ENCODE measurements at regions not wholly inside any gene's neighbourhood (a gene's known extent, or its start where the extent isn't known, plus 50 kb on each side); places are given as distances from the start of the nearest gene placed in this dataset.
A peak's percentile ranks its signal among the peaks of the same experiment; 100 is the strongest.

DNA sequence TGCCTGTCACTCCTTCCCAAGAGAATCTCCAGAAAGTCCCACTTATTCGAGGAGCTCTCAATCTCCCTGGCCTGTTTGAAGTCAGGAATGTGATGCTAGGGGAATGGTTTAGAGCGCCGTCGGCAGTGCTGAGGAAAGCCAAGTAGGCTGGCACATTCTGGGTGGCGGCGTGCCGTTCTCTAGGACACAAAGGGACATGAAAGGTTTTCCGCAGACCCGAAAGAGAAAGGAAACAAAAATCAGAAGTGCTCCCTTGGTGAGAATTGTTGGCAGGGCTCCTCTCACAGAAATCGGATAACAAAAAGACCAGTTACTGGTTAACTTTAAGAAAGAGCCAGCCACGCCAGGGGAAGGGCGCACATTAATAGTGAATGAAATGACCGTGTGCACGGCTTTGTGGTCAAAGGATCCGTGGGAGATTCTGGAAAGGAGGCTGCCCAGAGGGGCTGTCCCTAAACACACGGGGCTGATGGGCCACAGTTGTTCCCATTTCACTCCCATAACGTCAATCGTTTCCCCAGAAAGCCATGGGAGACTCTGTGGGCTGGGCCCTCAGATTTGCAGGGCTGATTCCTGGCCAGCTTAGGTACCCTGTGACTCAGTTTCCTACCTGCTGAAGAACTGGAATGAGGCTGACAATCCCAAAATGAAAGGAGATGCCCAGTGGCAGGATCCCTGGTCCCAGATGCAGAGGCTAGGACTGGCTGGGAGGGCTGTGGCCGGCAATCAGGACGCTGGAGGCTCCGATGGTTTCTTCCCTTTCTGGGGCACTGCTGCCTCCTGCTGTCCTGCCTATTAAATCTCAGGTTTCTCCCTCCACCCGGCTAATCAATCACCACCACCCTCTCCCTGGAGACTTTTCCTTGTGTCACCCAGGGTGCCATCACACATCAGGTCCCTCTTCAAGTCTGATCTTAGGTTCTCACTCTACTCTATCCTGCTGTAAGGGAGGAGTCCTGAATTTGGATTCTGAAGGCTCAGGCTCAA, 82.3 kb downstream of the RCN1 start:
- Histone ChIP-seq H3K36me3 (ENCODE audit: control insufficient read depth in 1 of 2, insufficient read depth in 2 of 2, low read length in 1 of 2) (no peaks in the 10 kb centered on the region), H3K4me3 (ENCODE audit: low read length in 2 of 2) (peak overlapping the region; percentile 5 to 37), H3K4me1 (ENCODE audit: control insufficient read depth in 1 of 2, insufficient read depth in 2 of 2, low read length in 2 of 2) (no peaks in the 10 kb centered on the region), H3K27ac (ENCODE audit: low read depth in 1 of 2, low read length in 2 of 2) (no peak overlapping the region), H3K27me3 (ENCODE audit: control insufficient read depth in 1 of 2, insufficient read depth in 2 of 2, low read length in 1 of 2) (peaks cover 0 to 2% of the 10 kb centered on the region in 2 donors), H3K9me3 (ENCODE audit: control insufficient read depth, low read length) (no peaks in the 10 kb centered on the region)
- 13 to 15% methylated on average over 22 of the region's 22 CpGs for WGBS, 2 donors
- peak; percentile 62 to 82 for DNase-seq
- ATAC-seq (ENCODE audit: low FRiP score), result peak; percentile 56
- intact Hi-C loops (cut with DNase I), result loop anchor here in 1 of 2 donors (1.0 kb wide), 1 partner anchor 121 kb away; no protein-coding TSS in a partner anchor

- H3K4me1 ChIP-seq (ENCODE audit: control insufficient read depth in 1 of 2, insufficient read depth in 2 of 2, low read length in 2 of 2), result no peaks in the 10 kb centered on the region
Measured at GRCh38 chr11:32173977-32174376, 83.1 kb downstream of the RCN1 start.

DNA sequence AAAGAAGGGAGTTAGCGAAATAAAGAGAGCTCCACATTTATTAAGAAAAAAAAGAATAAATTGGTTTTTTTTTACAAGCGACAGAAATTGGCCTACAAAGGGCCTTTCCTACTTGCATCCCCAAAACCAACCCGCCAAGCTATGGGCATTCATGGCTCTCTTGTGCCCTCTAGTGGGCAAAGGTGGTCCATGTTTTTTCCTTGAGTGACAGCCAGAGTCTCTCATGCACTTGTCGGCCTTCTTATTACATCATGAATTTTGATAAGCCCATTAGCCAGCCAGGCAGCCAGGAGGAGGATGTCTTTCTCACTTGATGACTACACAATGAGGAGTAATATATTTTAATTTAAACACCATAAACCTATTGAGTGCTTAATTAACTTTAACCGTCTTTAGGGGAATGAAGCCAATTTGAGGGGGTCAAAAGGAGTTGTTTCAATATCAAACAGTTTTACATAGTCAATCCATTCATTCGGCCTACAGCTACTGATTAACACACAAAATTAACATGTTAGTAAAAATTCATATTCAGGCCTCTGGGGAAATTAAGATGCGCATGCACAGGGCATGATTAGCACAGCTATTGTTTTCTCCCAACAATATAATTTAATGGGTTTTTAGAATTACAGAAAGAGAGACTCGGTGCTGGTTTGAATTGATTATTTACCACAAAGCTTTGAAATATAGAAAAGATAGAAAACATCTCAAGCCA, 85.5 kb downstream of the RCN1 start:
- intact Hi-C loops (cut with DNase I), result loop anchor here in 1 of 2 donors (1.0 kb wide), 1 partner anchor 126 kb away; no protein-coding TSS in a partner anchor
- DNase-seq (peak; percentile 61 to 83), ATAC-seq (ENCODE audit: low FRiP score) (peak; percentile 76)
- Histone ChIP-seq H3K27ac (ENCODE audit: low read depth in 1 of 2, low read length in 2 of 2) (no peak overlapping the region), H3K4me3 (ENCODE audit: low read length in 2 of 2) (no peak overlapping the region), H3K9me3 (ENCODE audit: control insufficient read depth, low read length) (no peaks in the 10 kb centered on the region), H3K4me1 (ENCODE audit: control insufficient read depth in 1 of 2, insufficient read depth in 2 of 2, low read length in 2 of 2) (no peaks in the 10 kb centered on the region), H3K36me3 (ENCODE audit: control insufficient read depth in 1 of 2, insufficient read depth in 2 of 2, low read length in 1 of 2) (no peaks in the 10 kb centered on the region), H3K27me3 (ENCODE audit: control insufficient read depth in 1 of 2, insufficient read depth in 2 of 2, low read length in 1 of 2) (no peaks in the 10 kb centered on the region)
- WGBS, 2 donors, result 33 to 34% methylated on average over 8 of the region's 8 CpGs

More at GRCh38 chr11:32173977-32174376, 83.1 kb downstream of the RCN1 start:
- ATAC-seq (ENCODE audit: low FRiP score) (no peak), DNase-seq (no peak)
- Histone ChIP-seq H3K4me3 (ENCODE audit: low read length in 2 of 2) (no peak overlapping the region), H3K27ac (ENCODE audit: low read depth in 1 of 2, low read length in 2 of 2) (no peak overlapping the region), H3K36me3 (ENCODE audit: control insufficient read depth in 1 of 2, insufficient read depth in 2 of 2, low read length in 1 of 2) (no peaks in the 10 kb centered on the region), H3K9me3 (ENCODE audit: control insufficient read depth, low read length) (no peaks in the 10 kb centered on the region), H3K27me3 (ENCODE audit: control insufficient read depth in 1 of 2, insufficient read depth in 2 of 2, low read length in 1 of 2) (peaks cover 0 to 2% of the 10 kb centered on the region in 2 donors)
- intact Hi-C loops (cut with DNase I), result loop anchor here in 1 of 2 donors (1.0 to 2.0 kb wide), 2 partner anchors 73 to 122 kb away; no protein-coding TSS in a partner anchor

DNA sequence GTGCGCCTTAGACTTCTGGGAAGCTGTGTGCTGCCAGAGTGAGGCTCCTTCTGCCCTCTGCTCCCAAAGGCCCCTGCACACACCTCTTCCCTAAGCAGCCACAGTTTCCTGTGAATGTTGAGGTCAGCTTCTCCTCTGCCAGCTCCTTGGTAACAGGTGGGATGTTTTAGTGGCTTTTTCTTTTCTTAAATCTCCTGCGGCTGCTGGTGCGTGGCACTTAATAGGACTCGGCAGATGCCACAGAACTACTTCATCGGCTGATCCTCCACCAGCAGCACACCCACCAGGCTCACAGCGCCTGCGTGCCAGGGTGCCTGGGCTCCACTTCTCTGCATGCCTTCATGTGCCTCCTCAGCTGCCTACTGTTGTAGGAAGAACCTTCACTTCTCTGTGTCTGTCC, 87.8 kb downstream of the RCN1 start:
- ATAC-seq (ENCODE audit: low FRiP score), result no peak
- intact Hi-C loops (cut with DNase I), result no loop called here
- no peaks in the 10 kb centered on the region for H3K4me1 ChIP-seq (ENCODE audit: control insufficient read depth in 1 of 2, insufficient read depth in 2 of 2, low read length in 2 of 2)

GRCh38 chr11:32183512-32183911, 92.6 kb downstream of the RCN1 start:
- H3K27me3 ChIP-seq (ENCODE audit: control insufficient read depth in 1 of 2, insufficient read depth in 2 of 2, low read length in 1 of 2), result no peaks in the 10 kb centered on the region
- H3K36me3 ChIP-seq (ENCODE audit: control insufficient read depth in 1 of 2, insufficient read depth in 2 of 2, low read length in 1 of 2), result no peaks in the 10 kb centered on the region
- ATAC-seq (ENCODE audit: low FRiP score) (no peak), DNase-seq (no peak)
- H3K4me3 ChIP-seq (ENCODE audit: low read length in 2 of 2), result no peak overlapping the region
- no peaks in the 10 kb centered on the region for H3K4me1 ChIP-seq (ENCODE audit: control insufficient read depth in 1 of 2, insufficient read depth in 2 of 2, low read length in 2 of 2)
- intact Hi-C loops (cut with DNase I), result no loop called here
- no peak overlapping the region for H3K27ac ChIP-seq (ENCODE audit: low read depth in 1 of 2, low read length in 2 of 2)
- H3K9me3 ChIP-seq (ENCODE audit: control insufficient read depth, low read length), result no peaks in the 10 kb centered on the region
- WGBS, 2 donors, result 94 to 95% methylated on average over 3 of the region's 3 CpGs

More for the DNA sequence above, 87.8 kb downstream of the RCN1 start:
- no peaks in the 10 kb centered on the region for H3K27me3 ChIP-seq (ENCODE audit: control insufficient read depth in 1 of 2, insufficient read depth in 2 of 2, low read length in 1 of 2)
- no peak overlapping the region for H3K4me3 ChIP-seq (ENCODE audit: low read length in 2 of 2)
- H3K9me3 ChIP-seq (ENCODE audit: control insufficient read depth, low read length), result no peaks in the 10 kb centered on the region
- 89 to 95% methylated on average over 7 of the region's 7 CpGs for WGBS, 2 donors
- no peak overlapping the region for H3K27ac ChIP-seq (ENCODE audit: low read depth in 1 of 2, low read length in 2 of 2)
- no peaks in the 10 kb centered on the region for H3K36me3 ChIP-seq (ENCODE audit: control insufficient read depth in 1 of 2, insufficient read depth in 2 of 2, low read length in 1 of 2)
- DNase-seq, result no peak

- H3K4me3 ChIP-seq (ENCODE audit: low read length in 2 of 2), result no peak overlapping the region
- 64 to 68% methylated on average over 6 of the region's 6 CpGs for WGBS, 2 donors
- no peaks in the 10 kb centered on the region for H3K36me3 ChIP-seq (ENCODE audit: control insufficient read depth in 1 of 2, insufficient read depth in 2 of 2, low read length in 1 of 2)
- ATAC-seq (ENCODE audit: low FRiP score) (no peak), DNase-seq (no peak)
- peaks cover 2% of the 10 kb centered on the region for H3K9me3 ChIP-seq (ENCODE audit: control insufficient read depth, low read length)
- H3K4me1 ChIP-seq (ENCODE audit: control insufficient read depth in 1 of 2, insufficient read depth in 2 of 2, low read length in 2 of 2), result no peaks in the 10 kb centered on the region
- intact Hi-C loops (cut with DNase I), result no loop called here
- H3K27ac ChIP-seq (ENCODE audit: low read depth in 1 of 2, low read length in 2 of 2), result no peak overlapping the region
- H3K27me3 ChIP-seq (ENCODE audit: control insufficient read depth in 1 of 2, insufficient read depth in 2 of 2, low read length in 1 of 2), result no peaks in the 10 kb centered on the region
Measured at GRCh38 chr11:32184041-32184722, 93.3 kb downstream of the RCN1 start.

- peaks cover 2% of the 10 kb centered on the region for H3K9me3 ChIP-seq (ENCODE audit: control insufficient read depth, low read length)
- no peak for ATAC-seq (ENCODE audit: low FRiP score)
- WGBS, 2 donors, result 82 to 83% methylated on average over 10 of the region's 10 CpGs
Measured at GRCh38 chr11:32184723-32185376, 94.0 kb downstream of the RCN1 start.

DNA sequence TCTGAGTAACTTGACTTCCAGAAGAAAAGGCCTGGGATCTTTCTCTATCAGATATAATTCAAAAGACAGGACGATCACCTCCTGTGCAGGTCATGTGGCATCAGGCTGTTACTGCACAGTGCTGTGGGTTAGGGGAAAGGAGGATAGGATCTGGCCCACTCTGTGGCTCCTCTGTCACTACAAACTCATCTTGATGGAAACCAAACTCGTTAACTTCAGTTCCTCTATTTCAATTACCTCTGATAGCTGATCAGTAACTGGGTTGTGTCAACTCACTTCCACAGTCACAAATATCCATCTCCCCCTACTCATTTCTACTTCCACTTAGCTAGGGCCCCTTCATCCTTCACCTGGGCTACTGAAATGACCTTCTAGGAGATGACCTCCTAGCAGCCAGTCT, 95.2 kb downstream of the RCN1 start:
- intact Hi-C loops (cut with DNase I), result no loop called here
- Histone ChIP-seq H3K27ac (ENCODE audit: low read depth in 1 of 2, low read length in 2 of 2) (no peak overlapping the region), H3K36me3 (ENCODE audit: control insufficient read depth in 1 of 2, insufficient read depth in 2 of 2, low read length in 1 of 2) (no peaks in the 10 kb centered on the region), H3K4me1 (ENCODE audit: control insufficient read depth in 1 of 2, insufficient read depth in 2 of 2, low read length in 2 of 2) (no peaks in the 10 kb centered on the region), H3K4me3 (ENCODE audit: low read length in 2 of 2) (no peak overlapping the region), H3K9me3 (ENCODE audit: control insufficient read depth, low read length) (peaks cover 2% of the 10 kb centered on the region), H3K27me3 (ENCODE audit: control insufficient read depth in 1 of 2, insufficient read depth in 2 of 2, low read length in 1 of 2) (no peaks in the 10 kb centered on the region)
- DNase-seq, result no peak
- 76 to 81% methylated on average over 2 of the region's 2 CpGs for WGBS, 2 donors
- no peak for ATAC-seq (ENCODE audit: low FRiP score)

More at GRCh38 chr11:32184723-32185376, 94.0 kb downstream of the RCN1 start:
- Histone ChIP-seq H3K27me3 (ENCODE audit: control insufficient read depth in 1 of 2, insufficient read depth in 2 of 2, low read length in 1 of 2) (no peaks in the 10 kb centered on the region), H3K4me3 (ENCODE audit: low read length in 2 of 2) (no peak overlapping the region), H3K4me1 (ENCODE audit: control insufficient read depth in 1 of 2, insufficient read depth in 2 of 2, low read length in 2 of 2) (no peaks in the 10 kb centered on the region), H3K36me3 (ENCODE audit: control insufficient read depth in 1 of 2, insufficient read depth in 2 of 2, low read length in 1 of 2) (no peaks in the 10 kb centered on the region), H3K27ac (ENCODE audit: low read depth in 1 of 2, low read length in 2 of 2) (no peak overlapping the region)
- intact Hi-C loops (cut with DNase I), result no loop called here
- DNase-seq, result no peak
